Esophagus muscularis mucosa (tissue), 4 donors: ENCODE measurements at regions not wholly inside any gene's neighbourhood (a gene's known extent, or its start where the extent isn't known, plus 50 kb on each side); places are given as distances from the start of the nearest gene placed in this dataset.

ENCODE experiments used
- DNase-seq: peaks from one replicate; pipeline ENCODE4 v3.0.0-alpha.2; 2017; ENCODE audit errors: extremely low spot score
- H3K27ac ChIP-seq, 4 donors: fragments of 200-600 bp; sonication (generic); replicated peaks in 1 of 4; 1 replicate in 3 of 4; 2 replicates in 1 of 4; pipeline ENCODE4 v1.5.1; 2016 to 2019; ENCODE audit warnings: mild to moderate bottlenecking in 1 of 4
- H3K27me3 ChIP-seq, 4 donors: fragments of 200-600 bp; sonication (generic); one replicate each; pipeline versions ENCODE4 v1.5.1 to v1.6.0; 2016 to 2019
- H3K36me3 ChIP-seq, 4 donors: fragments of 200-600 bp; sonication (generic); one replicate each; pipeline ENCODE4 v1.5.1; 2016 to 2019
- H3K4me1 ChIP-seq, 4 donors: fragments of 200-600 bp; sonication (generic); one replicate each; pipeline ENCODE4 v1.5.1; 2016 to 2019
- H3K4me3 ChIP-seq, 4 donors: fragments of 200-600 bp; sonication (generic); 1 replicate in 2 of 4; 2 replicates in 2 of 4; pipeline ENCODE4 v1.5.1; 2016 to 2019; ENCODE audit warnings: mild to moderate bottlenecking in 4 of 4, moderate library complexity in 1 of 4
- H3K9me3 ChIP-seq, 4 donors: fragments of 200-600 bp; sonication (generic); 1 replicate in 3 of 4; 2 replicates in 1 of 4; pipeline ENCODE4 v1.5.1; 2016 to 2019
- EP300 ChIP-seq: sonication (generic); formaldehyde crosslinking; IDR thresholded peaks from one replicate; pipeline ENCODE4 v1.6.1; 2017; ENCODE audit warnings: antibody characterized with exemption
- POLR2A ChIP-seq: fragments of 450-650 bp; IDR thresholded peaks from one replicate; pipeline ENCODE4 v1.6.1; 2017; ENCODE audit warnings: antibody characterized with exemption, moderate library complexity, mild to moderate bottlenecking, low read depth
- POLR2AphosphoS5 ChIP-seq, 2 donors: sonication (generic); formaldehyde crosslinking; IDR thresholded peaks; one replicate each; pipeline ENCODE4 v1.6.1; 2017; ENCODE audit warnings: antibody characterized with exemption in 2 of 2
- WGBS: methylation state at CpG from one replicate; pipeline ENCODE4 v1.1.5; 2018; 5-methylcytosine and 5-hydroxymethylcytosine counted together
- intact Hi-C: fragments of 100-400 bp; cut with DNase I; formaldehyde crosslinking; loops from one replicate; pipeline ENCODE4 v1.15.1; 2023
- TF ChIP-seq, protein P1 (sequence below), 3 experiments: fragments of 200-600 bp in 2 of 3; fragments of 450-650 bp in 1 of 3; sonication (generic) in 2 of 3; IDR thresholded peaks; one replicate each; pipeline ENCODE4 v1.5.1; 2017 to 2019; ENCODE audit warnings: antibody characterized with exemption in 3 of 3, mild to moderate bottlenecking in 2 of 3, moderate library complexity in 1 of 3

DNA sequence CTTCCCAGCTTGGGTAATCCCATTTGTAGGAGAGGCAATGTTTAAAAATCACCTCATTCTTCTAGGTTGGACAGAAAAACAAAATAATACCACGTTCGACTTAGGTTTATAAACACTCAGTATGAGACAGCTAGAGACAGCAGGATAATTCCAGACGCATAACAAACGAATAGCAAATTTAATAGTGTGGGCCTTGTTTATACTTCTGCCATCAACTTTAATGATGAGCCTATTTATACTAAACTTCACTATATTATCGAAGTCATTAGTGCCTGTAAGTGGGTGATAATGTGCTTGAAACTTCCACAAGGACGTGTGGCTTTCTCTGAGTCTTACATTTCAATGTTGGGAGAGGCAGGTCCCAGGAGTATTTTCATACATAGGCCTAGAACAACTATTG is 255.7 kb upstream of the PPARGC1A start:
- Histone ChIP-seq H3K36me3 (no peaks in the 10 kb centered on the region), H3K27ac (no peak overlapping the region), H3K9me3 (no peaks in the 10 kb centered on the region), H3K4me1 (peaks cover 0 to 34% (median 17%) of the 10 kb centered on the region in 4 donors), H3K27me3 (no peaks in the 10 kb centered on the region), H3K4me3 (no peak overlapping the region)
- WGBS: 45% methylated on average over 6 of the region's 6 CpGs
- intact Hi-C loops: no loop called here
- no peak for DNase-seq
- TF ChIP-seq EP300 (no peak), POLR2A (no peak), POLR2AphosphoS5 (IDR thresholded peaks at IDR 0.05) (no peak)
- TF ChIP-seq, protein P1, sequence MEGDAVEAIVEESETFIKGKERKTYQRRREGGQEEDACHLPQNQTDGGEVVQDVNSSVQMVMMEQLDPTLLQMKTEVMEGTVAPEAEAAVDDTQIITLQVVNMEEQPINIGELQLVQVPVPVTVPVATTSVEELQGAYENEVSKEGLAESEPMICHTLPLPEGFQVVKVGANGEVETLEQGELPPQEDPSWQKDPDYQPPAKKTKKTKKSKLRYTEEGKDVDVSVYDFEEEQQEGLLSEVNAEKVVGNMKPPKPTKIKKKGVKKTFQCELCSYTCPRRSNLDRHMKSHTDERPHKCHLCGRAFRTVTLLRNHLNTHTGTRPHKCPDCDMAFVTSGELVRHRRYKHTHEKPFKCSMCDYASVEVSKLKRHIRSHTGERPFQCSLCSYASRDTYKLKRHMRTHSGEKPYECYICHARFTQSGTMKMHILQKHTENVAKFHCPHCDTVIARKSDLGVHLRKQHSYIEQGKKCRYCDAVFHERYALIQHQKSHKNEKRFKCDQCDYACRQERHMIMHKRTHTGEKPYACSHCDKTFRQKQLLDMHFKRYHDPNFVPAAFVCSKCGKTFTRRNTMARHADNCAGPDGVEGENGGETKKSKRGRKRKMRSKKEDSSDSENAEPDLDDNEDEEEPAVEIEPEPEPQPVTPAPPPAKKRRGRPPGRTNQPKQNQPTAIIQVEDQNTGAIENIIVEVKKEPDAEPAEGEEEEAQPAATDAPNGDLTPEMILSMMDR (IDR thresholded peaks at IDR 0.05): no peak

DNA sequence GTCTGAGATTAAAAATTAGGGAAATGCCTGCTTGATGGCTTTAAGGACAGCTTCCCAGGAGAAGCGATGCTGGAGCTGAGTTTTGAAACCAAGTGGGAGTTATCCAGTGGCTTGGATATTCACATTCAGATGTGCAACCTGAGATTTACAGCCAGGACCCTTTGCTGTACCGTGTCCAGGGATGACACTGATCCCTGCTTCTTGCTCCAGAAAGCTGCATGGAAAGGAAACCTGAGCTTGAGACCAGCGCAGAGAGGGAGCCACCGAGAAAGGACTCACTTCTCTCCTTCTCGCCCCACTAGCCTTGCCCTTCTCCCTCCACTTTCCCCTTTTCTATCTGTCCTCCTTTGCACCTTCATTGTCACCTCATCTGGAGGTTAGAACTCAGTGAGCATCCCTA is 254.5 kb upstream of the PPARGC1A start:
- peaks cover 0 to 41% (median 19%) of the 10 kb centered on the region in 4 donors for H3K4me1 ChIP-seq
- no peak for DNase-seq
- 84% methylated on average over 5 of the region's 5 CpGs for WGBS
- intact Hi-C loops: no loop called here
- H3K27me3 ChIP-seq: no peaks in the 10 kb centered on the region
- no peaks in the 10 kb centered on the region for H3K36me3 ChIP-seq
- no peak overlapping the region for H3K27ac ChIP-seq
- TF ChIP-seq POLR2AphosphoS5 (IDR thresholded peaks at IDR 0.05) (no peak), EP300 (no peak), POLR2A (no peak)
- TF ChIP-seq, protein P1 (IDR thresholded peaks at IDR 0.05): no peak
- no peak overlapping the region for H3K4me3 ChIP-seq
- no peaks in the 10 kb centered on the region for H3K9me3 ChIP-seq

DNA sequence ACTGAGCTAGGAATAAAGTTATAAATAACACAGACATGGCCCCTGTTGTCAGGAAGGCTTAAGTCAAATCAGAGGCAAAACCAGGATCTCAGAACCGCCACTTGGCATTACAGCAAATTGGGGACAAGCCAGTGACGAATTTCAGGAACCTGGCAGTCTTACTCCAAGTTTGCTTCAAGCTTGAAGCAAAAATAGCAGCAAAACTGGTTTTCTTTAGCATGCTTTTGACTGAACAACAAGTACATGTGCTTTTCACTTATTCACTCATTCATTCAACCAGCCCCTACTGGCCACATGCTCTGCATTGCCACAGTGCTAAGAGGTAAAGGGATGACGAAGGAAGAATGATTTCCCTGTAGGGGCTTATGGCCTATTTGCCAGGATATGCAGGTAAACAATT is 253.9 kb upstream of the PPARGC1A start:
- no peaks in the 10 kb centered on the region for H3K27me3 ChIP-seq
- no peak overlapping the region for H3K27ac ChIP-seq

DNA sequence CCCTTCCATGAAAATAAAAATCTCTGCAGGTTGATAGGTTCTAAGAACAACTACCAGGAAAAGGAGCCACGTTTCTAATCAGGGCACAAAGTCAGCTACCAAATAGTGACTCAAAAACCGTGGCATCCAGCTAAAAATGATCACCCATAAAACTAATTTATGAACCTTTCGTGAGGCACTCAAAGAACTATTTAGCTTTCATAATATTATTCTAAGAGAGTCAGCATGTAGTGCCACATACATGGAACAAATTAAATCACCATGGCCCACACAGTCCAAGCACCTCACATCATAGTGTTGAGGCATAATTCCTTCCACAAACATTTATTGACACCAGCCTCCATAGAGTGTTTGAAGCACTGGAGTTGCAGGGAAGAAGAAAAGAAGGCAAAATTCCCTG is 252.0 kb upstream of the PPARGC1A start:
- Histone ChIP-seq H3K4me3 (no peak overlapping the region), H3K9me3 (no peaks in the 10 kb centered on the region), H3K36me3 (no peaks in the 10 kb centered on the region), H3K27ac (no peak overlapping the region), H3K27me3 (no peaks in the 10 kb centered on the region), H3K4me1 (peaks cover 0 to 41% (median 19%) of the 10 kb centered on the region in 4 donors)
- intact Hi-C loops: no loop called here
- DNase-seq: no peak
- WGBS: 93% methylated on average over 3 of the region's 3 CpGs
- TF ChIP-seq EP300 (no peak), POLR2AphosphoS5 (IDR thresholded peaks at IDR 0.05) (no peak), POLR2A (no peak)
- TF ChIP-seq, protein P1 (IDR thresholded peaks at IDR 0.05): no peak

More for the DNA sequence above, 253.9 kb upstream of the PPARGC1A start:
- H3K9me3 ChIP-seq: no peaks in the 10 kb centered on the region
- TF ChIP-seq, protein P1 (IDR thresholded peaks at IDR 0.05): no peak
- TF ChIP-seq POLR2AphosphoS5 (IDR thresholded peaks at IDR 0.05): no peak
- H3K4me3 ChIP-seq: no peak overlapping the region
- H3K4me1 ChIP-seq: peaks cover 0 to 41% (median 19%) of the 10 kb centered on the region in 4 donors
- WGBS: 59% methylated on average over 3 of the region's 3 CpGs
- intact Hi-C loops: no loop called here
- no peaks in the 10 kb centered on the region for H3K36me3 ChIP-seq
- DNase-seq: no peak

DNA sequence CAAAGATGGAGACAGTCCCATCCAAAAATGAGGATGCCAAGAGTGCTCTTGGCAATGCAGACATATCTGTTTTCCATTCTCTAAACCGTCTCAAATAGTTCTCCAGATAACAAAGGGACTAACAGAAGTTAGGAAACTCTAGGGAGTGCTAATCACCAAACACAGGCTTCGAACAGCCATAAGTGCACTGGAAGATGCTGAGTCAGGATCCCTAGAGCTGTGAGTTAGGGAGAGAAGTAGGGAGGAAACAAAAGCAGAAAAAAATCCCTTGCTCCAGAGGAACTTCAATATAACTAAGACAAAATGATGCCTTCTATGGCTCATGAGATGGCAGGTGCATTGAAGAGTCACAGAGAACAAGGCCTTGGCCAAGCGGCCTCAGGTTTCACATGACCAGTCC is 251.0 kb upstream of the PPARGC1A start:
- Histone ChIP-seq H3K4me3 (no peak overlapping the region), H3K36me3 (no peaks in the 10 kb centered on the region), H3K4me1 (peaks cover 0 to 41% (median 19%) of the 10 kb centered on the region in 4 donors), H3K27me3 (no peaks in the 10 kb centered on the region), H3K9me3 (no peaks in the 10 kb centered on the region), H3K27ac (no peak overlapping the region)
- 76% methylated on average over 3 of the region's 3 CpGs for WGBS
- no peak for TF ChIP-seq POLR2A
- TF ChIP-seq EP300: no peak
- TF ChIP-seq POLR2AphosphoS5 (IDR thresholded peaks at IDR 0.05): no peak
- TF ChIP-seq, protein P1 (IDR thresholded peaks at IDR 0.05): no peak
- no peak for DNase-seq
- intact Hi-C loops: no loop called here
